SK-N-SH (cell line): ENCODE measurements at regions not wholly inside any gene's neighbourhood (a gene's known extent, or its start where the extent isn't known, plus 50 kb on each side); places are given as distances from the start of the nearest gene placed in this dataset.

Source experiments
- CTCF ChIA-PET: fragments of 300-600, 350-600 bp; formaldehyde crosslinking; extraction: SDS; loops from one replicate; lab custom pipeline; 2021; lab: Yijun Ruan, JAX
- POLR2A ChIA-PET: fragments of 350-600 bp; sonication (Branson Sonifier 250); formaldehyde crosslinking; extraction: SDS; loops from one replicate; lab custom pipeline; 2020; ENCODE audit warnings: antibody characterized with exemption, inconsistent platforms; lab: Yijun Ruan, JAX
- DNase-seq: peaks from one replicate; pipeline ENCODE4 v3.0.0; 2012
- H2AFZ ChIP-seq: fragments of 200-600 bp; sonication (generic); 2 replicates; pipeline ENCODE4 v1.8.1; 2016; ENCODE audit warnings: antibody characterized with exemption, mild to moderate bottlenecking, low read depth
- H3F3A ChIP-seq: fragments of 200-600 bp; sonication (generic); replicated peaks from 2 replicates; pipeline ENCODE3; 2016; ENCODE audit warnings: antibody characterized with exemption, mild to moderate bottlenecking; ENCODE audit not compliant: insufficient read depth
- H3K27ac ChIP-seq, 2 experiments: fragments of 200-500 bp in 1 of 2; fragments of 200-600 bp in 1 of 2; sonication (Bioruptor generic) in 1 of 2; sonication (generic), shearing (Covaris generic) in 1 of 2; 2 replicates each; pipeline versions ENCODE4 v1.5.1 to v1.6.1; 2014 to 2016; ENCODE audit warnings: low read depth in 2 of 2, inconsistent platforms in 1 of 2, low read length in 1 of 2, mild to moderate bottlenecking in 1 of 2, mixed read lengths in 1 of 2
- H3K27me3 ChIP-seq: fragments of 200-600 bp; sonication (generic), shearing (Covaris generic); 2 replicates; pipeline ENCODE4 v1.6.1; 2016; ENCODE audit warnings: mixed run types; ENCODE audit not compliant: insufficient read depth
- H3K36me3 ChIP-seq, 2 experiments: fragments of 200-500 bp in 1 of 2; fragments of 200-600 bp in 1 of 2; sonication (Bioruptor generic) in 1 of 2; sonication (generic) in 1 of 2; replicated peaks in 1 of 2; 2 replicates each; pipeline versions ENCODE3 to v1.5.1; 2014 to 2016; ENCODE audit warnings: low read length in 1 of 2, mild to moderate bottlenecking in 1 of 2; ENCODE audit not compliant: insufficient read depth in 2 of 2, control insufficient read depth in 1 of 2
- H3K4me1 ChIP-seq, 2 experiments: fragments of 200-500 bp in 1 of 2; fragments of 200-600 bp in 1 of 2; sonication (Bioruptor generic) in 1 of 2; sonication (generic), shearing (Covaris generic) in 1 of 2; 2 replicates each; pipeline versions ENCODE4 v1.5.1 to v1.6.1; 2014 to 2016; ENCODE audit warnings: low read depth in 1 of 2, low read length in 1 of 2, mixed run types in 1 of 2; ENCODE audit not compliant: insufficient read depth in 2 of 2, control insufficient read depth in 1 of 2
- H3K4me2 ChIP-seq: fragments of 200-600 bp; sonication (generic), shearing (Covaris generic); 2 replicates; pipeline ENCODE4 v1.6.1; 2017; ENCODE audit warnings: mixed run types
- H3K4me3 ChIP-seq, 2 experiments: fragments of 200-500 bp in 1 of 2; fragments of 200-600 bp in 1 of 2; sonication (Bioruptor generic) in 1 of 2; sonication (generic), shearing (Covaris generic) in 1 of 2; 2 replicates each; pipeline versions ENCODE4 v1.5.1 to v1.8.1; 2014 to 2016; ENCODE audit warnings: low read depth in 2 of 2, inconsistent platforms in 1 of 2, low read length in 1 of 2, mild to moderate bottlenecking in 1 of 2, mixed read lengths in 1 of 2, moderate library complexity in 1 of 2
- H3K79me2 ChIP-seq: fragments of 200-600 bp; sonication (generic); 2 replicates; pipeline ENCODE4 v1.8.1; 2017; ENCODE audit warnings: mild to moderate bottlenecking; ENCODE audit not compliant: insufficient read depth
- H3K9ac ChIP-seq: fragments of 200-600 bp; sonication (generic); 2 replicates; pipeline ENCODE4 v1.6.1; 2017; ENCODE audit warnings: mixed run types
- H3K9me2 ChIP-seq: fragments of 200-600 bp; sonication (generic); 2 replicates; pipeline ENCODE4 v1.6.1; 2017; ENCODE audit warnings: mixed run types
- H3K9me3 ChIP-seq: fragments of 200-600 bp; sonication (generic); 2 replicates; pipeline ENCODE4 v1.6.1; 2017; ENCODE audit warnings: mixed run types, mild to moderate bottlenecking, moderate library complexity
- H4K20me1 ChIP-seq: fragments of 200-600 bp; sonication (generic); 2 replicates; pipeline ENCODE4 v1.6.1; 2017; ENCODE audit warnings: mild to moderate bottlenecking, mixed run types; ENCODE audit not compliant: insufficient read depth
- CTCF ChIP-seq: fragments of 200-600 bp; sonication (generic); IDR thresholded peaks from 2 replicates; pipeline ENCODE4 v1.6.1; 2017; ENCODE audit warnings: antibody characterized with exemption, mild to moderate bottlenecking, moderate library complexity
- ELF1 ChIP-seq: IDR thresholded peaks from 2 replicates; pipeline ENCODE4 v1.4.0; 2012
- EP300 ChIP-seq, 2 experiments: IDR thresholded peaks; 2 replicates each; pipeline versions ENCODE4 v1.4.0 to v1.6.1; 2012; ENCODE audit warnings: borderline replicate concordance in 1 of 2, low read depth in 1 of 2, low read length in 1 of 2
- EZH2phosphoT487 ChIP-seq: fragments of 200-600 bp; sonication (generic); IDR thresholded peaks from 2 replicates; pipeline ENCODE4 v1.6.1; 2017; ENCODE audit warnings: low read depth, mixed run types, mild to moderate bottlenecking, antibody characterized with exemption, moderate library complexity, borderline replicate concordance
- FOXJ3 ChIP-seq: sonication (generic); formaldehyde crosslinking; IDR thresholded peaks from 2 replicates; pipeline ENCODE4 v1.5.1; 2020; ENCODE audit warnings: mild to moderate bottlenecking, missing genetic modification reagents
- FOXM1 ChIP-seq: IDR thresholded peaks from 2 replicates; pipeline ENCODE4 v1.4.0; 2012; ENCODE audit warnings: low read depth, mild to moderate bottlenecking
- GABPA ChIP-seq: IDR thresholded peaks from 2 replicates; pipeline ENCODE4 v1.4.0; 2012; ENCODE audit warnings: low read depth, mild to moderate bottlenecking
- IRF3 ChIP-seq: fragments of 150-350 bp; IDR thresholded peaks from 2 replicates; pipeline ENCODE4 v1.6.1; 2016; ENCODE audit warnings: mild to moderate bottlenecking, low read depth, low read length
- MEF2A ChIP-seq: IDR thresholded peaks from 2 replicates; pipeline ENCODE4 v1.4.0; 2012; ENCODE audit warnings: low read depth, borderline replicate concordance
- NFIC ChIP-seq: IDR thresholded peaks from 2 replicates; pipeline ENCODE4 v1.4.0; 2012; ENCODE audit warnings: borderline replicate concordance
- PBX3 ChIP-seq: IDR thresholded peaks from 2 replicates; pipeline ENCODE4; 2012
- POLR2AphosphoS5 ChIP-seq: IDR thresholded peaks from 2 replicates; pipeline ENCODE4 v1.6.1; 2012; ENCODE audit warnings: low read depth, low read length
- SMC3 ChIP-seq: IDR thresholded peaks from 2 replicates; pipeline ENCODE4 v1.6.1; 2012; ENCODE audit warnings: low read depth, low read length, improper control_type of control experiment
- TCF12 ChIP-seq: IDR thresholded peaks from 2 replicates; pipeline ENCODE4 v1.4.0; 2012
- TEAD4 ChIP-seq: IDR thresholded peaks from 2 replicates; pipeline ENCODE4 v1.4.0; 2012; ENCODE audit warnings: mild to moderate bottlenecking, borderline replicate concordance; ENCODE audit not compliant: insufficient read depth
- USF1 ChIP-seq: IDR thresholded peaks from 2 replicates; pipeline ENCODE4 v1.4.0; 2012; ENCODE audit warnings: low read depth, borderline replicate concordance
- YY1 ChIP-seq: IDR thresholded peaks from 2 replicates; pipeline ENCODE4 v1.4.0; 2012; ENCODE audit warnings: low read depth, mild to moderate bottlenecking
- ZBTB33 ChIP-seq: IDR thresholded peaks from 2 replicates; pipeline ENCODE4 v1.4.0; 2012; ENCODE audit warnings: low read depth, borderline replicate concordance
- WGBS: methylation state at CpG from one replicate; pipeline ENCODE4 v1.1.6; 2017; ENCODE audit warnings: low lambda C conversion rate; 5-methylcytosine and 5-hydroxymethylcytosine counted together

- Histone ChIP-seq H3K9me3 (peaks cover 5% of the 10 kb centered on the region; the same call in 1 of the 2 replicates), H3K4me3 (no peak overlapping the region), H3K9ac (no peak overlapping the region), H3K27ac (no peak overlapping the region), H4K20me1 (no peaks in the 10 kb centered on the region), H3K4me1 (no peaks in the 10 kb centered on the region; a peak in 1 of 4 replicates), H2AFZ (no peak overlapping the region), H3F3A (no peaks in the 10 kb centered on the region), H3K36me3 (no peaks in the 10 kb centered on the region), H3K79me2 (no peaks in the 10 kb centered on the region), H3K4me2 (no peak overlapping the region), H3K9me2 (no peaks in the 10 kb centered on the region), H3K27me3 (no peaks in the 10 kb centered on the region)
- POLR2A ChIA-PET: no interaction called here
- WGBS: 23% methylated on average over 10 of the region's 10 CpGs
- CTCF ChIA-PET: interaction anchor here (1.1 to 1.2 kb wide), 2 partner anchors 10 to 13 kb away, joined by 3 read pairs; no protein-coding TSS in a partner anchor
- TF ChIP-seq EP300 (IDR thresholded peaks at IDR 0.05; ENCODE audit: borderline replicate concordance in 1 of 2, low read depth in 1 of 2, low read length in 1 of 2) (no peak), YY1 (no peak), FOXJ3 (CRISPR knock-in tag) (no peak), TEAD4 (no peak), ELF1 (no peak), SMC3 (no peak), EZH2phosphoT487 (no peak), MEF2A (no peak), PBX3 (no peak), GABPA (no peak), POLR2AphosphoS5 (no peak), ZBTB33 (no peak), IRF3 (no peak), NFIC (no peak), FOXM1 (no peak), TCF12 (no peak), USF1 (no peak), CTCF (no peak)
- no peak for DNase-seq
Observed at GRCh38 chr7:109246330-109247077, 676.8 kb downstream of the DNAJB9 start.
